Uterus (tissue), 2 donors: ENCODE measurements at regions not wholly inside any gene's neighbourhood (a gene's known extent, or its start where the extent isn't known, plus 50 kb on each side); places are given as distances from the start of the nearest gene placed in this dataset.

Experiments
- POLR2A ChIP-seq, 2 donors: fragments of 450-650 bp; IDR thresholded peaks; one replicate each; pipeline ENCODE4 v1.6.1; 2016; ENCODE audit warnings: antibody characterized with exemption in 2 of 2, mild to moderate bottlenecking in 1 of 2, moderate library complexity in 1 of 2
- TF ChIP-seq, protein P1 (sequence below), 4 experiments: fragments of 200-600 bp in 2 of 4; fragments of 450-650 bp in 2 of 4; sonication (generic) in 2 of 4; IDR thresholded peaks; one replicate each; pipeline ENCODE4 v1.5.1; 2016 to 2019; ENCODE audit warnings: antibody characterized with exemption in 4 of 4, mild to moderate bottlenecking in 2 of 4, moderate library complexity in 1 of 4

GRCh38 chr7:8922726-8923125, 489.3 kb downstream of the NXPH1 start:
- no peak for TF ChIP-seq POLR2A (IDR thresholded peaks at IDR 0.05)
- TF ChIP-seq, protein P1, sequence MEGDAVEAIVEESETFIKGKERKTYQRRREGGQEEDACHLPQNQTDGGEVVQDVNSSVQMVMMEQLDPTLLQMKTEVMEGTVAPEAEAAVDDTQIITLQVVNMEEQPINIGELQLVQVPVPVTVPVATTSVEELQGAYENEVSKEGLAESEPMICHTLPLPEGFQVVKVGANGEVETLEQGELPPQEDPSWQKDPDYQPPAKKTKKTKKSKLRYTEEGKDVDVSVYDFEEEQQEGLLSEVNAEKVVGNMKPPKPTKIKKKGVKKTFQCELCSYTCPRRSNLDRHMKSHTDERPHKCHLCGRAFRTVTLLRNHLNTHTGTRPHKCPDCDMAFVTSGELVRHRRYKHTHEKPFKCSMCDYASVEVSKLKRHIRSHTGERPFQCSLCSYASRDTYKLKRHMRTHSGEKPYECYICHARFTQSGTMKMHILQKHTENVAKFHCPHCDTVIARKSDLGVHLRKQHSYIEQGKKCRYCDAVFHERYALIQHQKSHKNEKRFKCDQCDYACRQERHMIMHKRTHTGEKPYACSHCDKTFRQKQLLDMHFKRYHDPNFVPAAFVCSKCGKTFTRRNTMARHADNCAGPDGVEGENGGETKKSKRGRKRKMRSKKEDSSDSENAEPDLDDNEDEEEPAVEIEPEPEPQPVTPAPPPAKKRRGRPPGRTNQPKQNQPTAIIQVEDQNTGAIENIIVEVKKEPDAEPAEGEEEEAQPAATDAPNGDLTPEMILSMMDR (IDR thresholded peaks at IDR 0.05) = no peak
